ENCODE measurements at regions not wholly inside any gene's neighbourhood (a gene's known extent, or its start where the extent isn't known, plus 50 kb on each side); places are given as distances from the start of the nearest gene placed in this dataset.

DNA sequence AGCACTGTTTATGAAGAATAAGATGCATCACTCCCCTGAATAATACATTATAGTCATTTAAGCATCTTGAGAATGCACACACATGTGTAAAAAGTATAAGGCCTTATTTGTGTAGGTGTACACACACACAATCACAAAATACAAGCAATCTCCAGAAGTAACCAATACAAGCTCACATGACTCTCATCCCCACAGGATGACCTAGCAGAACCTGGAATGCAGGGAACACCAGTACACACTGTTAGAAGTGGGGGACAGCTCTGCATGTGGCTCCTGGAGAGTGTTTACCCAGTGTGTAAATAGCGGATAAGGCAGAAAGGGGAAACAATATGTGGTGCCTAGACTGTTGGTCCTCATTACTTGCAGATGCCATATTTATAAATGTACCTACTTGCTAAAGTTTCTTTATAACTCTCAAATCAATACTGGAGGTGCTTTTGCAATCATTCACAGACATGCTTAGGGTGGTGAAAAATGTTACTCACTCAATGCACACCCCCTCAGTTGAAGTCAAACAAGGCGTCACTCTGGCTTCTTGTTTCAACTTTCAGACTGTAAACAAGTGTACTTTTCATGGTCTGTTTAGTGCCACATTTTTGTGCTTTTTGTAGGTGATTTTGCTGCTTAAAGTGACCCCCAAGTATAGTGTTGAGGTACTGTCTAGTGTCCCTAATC, 73.1 kb downstream of the MAGEB17 start:
- H3K27ac ChIP-seq, result peak overlapping the region; percentile 39
- H3K4me3 ChIP-seq, result no peak overlapping the region
- TF ChIP-seq EZH2 (IDR thresholded peaks at IDR 0.05; ENCODE audit: borderline replicate concordance), result no peak
- no peak for TF ChIP-seq EZH2phosphoT487 (IDR thresholded peaks at IDR 0.05; ENCODE audit: low read depth, severe bottlenecking, unreplicated experiment)
- no peak for TF ChIP-seq CTCF (IDR thresholded peaks at IDR 0.05; ENCODE audit: poor library complexity)
- H3K79me2 ChIP-seq, result no peaks in the 10 kb centered on the region
- DNase-seq (ENCODE audit: low spot score), result no peak
- no peaks in the 10 kb centered on the region for H3K36me3 ChIP-seq (replicated peaks; ENCODE audit: insufficient read depth, low read depth)
- no peak overlapping the region for H2AFZ ChIP-seq
- no peaks in the 10 kb centered on the region for H3K27me3 ChIP-seq
- WGBS (ENCODE audit: low lambda C conversion rate, missing lambda C conversion rate), result 66% methylated on average over 2 of the region's 2 CpGs
- H3K9me2 ChIP-seq (replicated peaks; ENCODE audit: insufficient read depth), result no peaks in the 10 kb centered on the region
- no peaks in the 10 kb centered on the region for H4K20me1 ChIP-seq (ENCODE audit: insufficient read depth, poor library complexity, severe bottlenecking)
- H3K4me1 ChIP-seq (ENCODE audit: insufficient read depth), result no peaks in the 10 kb centered on the region
- H3K9me3 ChIP-seq (ENCODE audit: low read depth), result no peaks in the 10 kb centered on the region
- no peak overlapping the region for H3K4me2 ChIP-seq

GRCh38 chrX:16240968-16241367, 73.7 kb downstream of the MAGEB17 start:
- H3K4me2 ChIP-seq, result no peak overlapping the region
- H3K4me1 ChIP-seq (ENCODE audit: insufficient read depth), result no peaks in the 10 kb centered on the region
- TF ChIP-seq EZH2phosphoT487 (IDR thresholded peaks at IDR 0.05; ENCODE audit: low read depth, severe bottlenecking, unreplicated experiment), result no peak
- no peak for TF ChIP-seq EZH2 (IDR thresholded peaks at IDR 0.05; ENCODE audit: borderline replicate concordance)
- no peak for TF ChIP-seq CTCF (IDR thresholded peaks at IDR 0.05; ENCODE audit: poor library complexity)
- no peak overlapping the region for H2AFZ ChIP-seq
- H3K4me3 ChIP-seq, result no peak overlapping the region
- no peaks in the 10 kb centered on the region for H4K20me1 ChIP-seq (ENCODE audit: insufficient read depth, poor library complexity, severe bottlenecking)
- H3K79me2 ChIP-seq, result no peaks in the 10 kb centered on the region
- H3K27me3 ChIP-seq, result no peaks in the 10 kb centered on the region
- no peak overlapping the region for H3K27ac ChIP-seq
- no peaks in the 10 kb centered on the region for H3K36me3 ChIP-seq (replicated peaks; ENCODE audit: insufficient read depth, low read depth)
- DNase-seq (ENCODE audit: low spot score), result no peak
- no peaks in the 10 kb centered on the region for H3K9me3 ChIP-seq (ENCODE audit: low read depth)
- H3K9me2 ChIP-seq (replicated peaks; ENCODE audit: insufficient read depth), result no peaks in the 10 kb centered on the region

DNA sequence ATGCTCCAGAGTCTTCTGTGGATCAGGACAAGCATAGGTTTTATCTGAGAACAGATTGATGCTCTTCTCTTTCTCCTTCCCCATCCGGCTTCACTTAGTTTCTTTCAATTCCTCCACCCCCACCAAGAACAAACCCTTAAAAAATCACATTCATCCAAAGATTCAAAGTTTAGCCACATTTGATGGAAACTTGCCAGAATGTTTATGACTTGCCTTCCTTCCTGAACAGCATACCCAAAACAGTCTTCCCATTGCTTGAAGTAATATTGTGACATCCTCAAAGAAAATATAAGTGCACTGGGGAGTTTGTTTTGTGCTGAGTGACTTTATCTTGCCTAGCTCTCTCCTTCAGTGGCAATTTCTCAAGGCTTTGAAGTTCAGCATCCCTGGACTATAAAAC, 83.0 kb downstream of the MAGEB17 start:
- no peaks in the 10 kb centered on the region for H3K9me3 ChIP-seq (ENCODE audit: low read depth)
- H3K4me1 ChIP-seq (ENCODE audit: insufficient read depth), result peaks cover 7% of the 10 kb centered on the region
- H3K27me3 ChIP-seq, result no peaks in the 10 kb centered on the region
- no peaks in the 10 kb centered on the region for H3K36me3 ChIP-seq (replicated peaks; ENCODE audit: insufficient read depth, low read depth)
- 78% methylated on average over 1 of the region's 1 CpG for WGBS (ENCODE audit: low lambda C conversion rate, missing lambda C conversion rate)
- H3K4me2 ChIP-seq, result no peak overlapping the region
- no peaks in the 10 kb centered on the region for H3K79me2 ChIP-seq
- H3K9me2 ChIP-seq (replicated peaks; ENCODE audit: insufficient read depth), result no peaks in the 10 kb centered on the region
- no peak for DNase-seq (ENCODE audit: low spot score)
- TF ChIP-seq EZH2phosphoT487 (IDR thresholded peaks at IDR 0.05; ENCODE audit: low read depth, severe bottlenecking, unreplicated experiment), result no peak
- no peak for TF ChIP-seq EZH2 (IDR thresholded peaks at IDR 0.05; ENCODE audit: borderline replicate concordance)
- TF ChIP-seq CTCF (IDR thresholded peaks at IDR 0.05; ENCODE audit: poor library complexity), result no peak
- no peak overlapping the region for H3K27ac ChIP-seq
- H2AFZ ChIP-seq, result no peak overlapping the region
- H3K4me3 ChIP-seq, result no peak overlapping the region
- H4K20me1 ChIP-seq (ENCODE audit: insufficient read depth, poor library complexity, severe bottlenecking), result no peaks in the 10 kb centered on the region
